Neuronal stem cell (in vitro differentiated cells): ENCODE measurements at regions not wholly inside any gene's neighbourhood (a gene's known extent, or its start where the extent isn't known, plus 50 kb on each side); places are given as distances from the start of the nearest gene placed in this dataset.

Source experiments
- DNase-seq: peaks from one replicate; pipeline ENCODE4 v3.0.0-alpha.2; 2013; ENCODE audit warnings: low spot score
- H2AFZ ChIP-seq: one replicate; pipeline ENCODE4 v1.6.1; 2013; ENCODE audit warnings: mild to moderate bottlenecking, low read length, inconsistent platforms
- H2AK5ac ChIP-seq: 2 replicates; pipeline ENCODE4 v1.6.1; 2013; ENCODE audit warnings: low read depth, mild to moderate bottlenecking, inconsistent platforms, low read length, moderate library complexity, mixed read lengths
- H2BK120ac ChIP-seq: 2 replicates; pipeline ENCODE4 v1.6.1; 2013; ENCODE audit warnings: low read depth, mild to moderate bottlenecking, inconsistent platforms, low read length, moderate library complexity, mixed read lengths
- H2BK12ac ChIP-seq: one replicate; pipeline ENCODE4 v1.6.1; 2013; ENCODE audit warnings: low read length, inconsistent platforms
- H2BK15ac ChIP-seq: 2 replicates; pipeline ENCODE4 v1.6.1; 2013; ENCODE audit warnings: mild to moderate bottlenecking, low read length, inconsistent platforms, mixed read lengths
- H2BK5ac ChIP-seq: one replicate; pipeline ENCODE4 v1.6.1; 2013; ENCODE audit warnings: inconsistent platforms, mild to moderate bottlenecking, low read length, moderate library complexity
- H3K14ac ChIP-seq: one replicate; pipeline ENCODE4 v1.6.1; 2013; ENCODE audit warnings: low read length, inconsistent platforms
- H3K18ac ChIP-seq: 2 replicates; pipeline ENCODE4 v1.6.1; 2013; ENCODE audit warnings: low read length, inconsistent platforms
- H3K23ac ChIP-seq: 2 replicates; pipeline ENCODE4 v1.6.1; 2013; ENCODE audit warnings: low read depth, mild to moderate bottlenecking, mixed read lengths, low read length, inconsistent platforms; ENCODE audit not compliant: poor library complexity
- H3K27ac ChIP-seq: replicated peaks from 3 replicates; pipeline ENCODE4 v1.5.1; 2013; ENCODE audit warnings: low read length, inconsistent platforms
- H3K27me3 ChIP-seq, 3 experiments: 2 replicates each; pipeline ENCODE4 v1.6.1; 2013; ENCODE audit warnings: low read length in 3 of 3, mild to moderate bottlenecking in 2 of 3, inconsistent platforms in 1 of 3, low read depth in 1 of 3, mixed read lengths in 1 of 3, moderate library complexity in 1 of 3; ENCODE audit not compliant: control insufficient read depth in 3 of 3, insufficient read depth in 3 of 3
- H3K36me3 ChIP-seq, 2 donors: replicated peaks in 1 of 2; 2 replicates each; pipeline ENCODE4 v1.6.1; 2013; ENCODE audit warnings: low read length in 2 of 2; ENCODE audit not compliant: control insufficient read depth in 2 of 2, insufficient read depth in 2 of 2
- H3K4ac ChIP-seq: 2 replicates; pipeline ENCODE4 v1.6.1; 2013; ENCODE audit warnings: inconsistent platforms, mild to moderate bottlenecking, low read length, moderate library complexity
- H3K4me1 ChIP-seq, 2 donors: 1 replicate in 1 of 2; 2 replicates in 1 of 2; pipeline ENCODE4 v1.6.1; 2013; ENCODE audit warnings: low read length in 2 of 2, low read depth in 1 of 2; ENCODE audit not compliant: control insufficient read depth in 2 of 2, insufficient read depth in 1 of 2
- H3K4me2 ChIP-seq: one replicate; pipeline ENCODE4 v1.6.1; 2013; ENCODE audit warnings: mild to moderate bottlenecking, low read length, inconsistent platforms; ENCODE audit not compliant: insufficient read depth, poor library complexity, severe bottlenecking
- H3K4me3 ChIP-seq, 2 donors: 2 replicates each; pipeline ENCODE4 v1.5.1; 2013; ENCODE audit warnings: low read length in 2 of 2, mild to moderate bottlenecking in 2 of 2, inconsistent platforms in 1 of 2, moderate library complexity in 1 of 2
- H3K79me1 ChIP-seq: one replicate; pipeline ENCODE4 v1.6.1; 2013; ENCODE audit warnings: low read depth, mild to moderate bottlenecking, inconsistent platforms, low read length, moderate library complexity
- H3K9ac ChIP-seq: one replicate; pipeline ENCODE4 v1.6.1; 2013; ENCODE audit warnings: mild to moderate bottlenecking, low read depth, low read length, inconsistent platforms; ENCODE audit not compliant: poor library complexity
- H3K9me3 ChIP-seq, 2 donors: replicated peaks in 1 of 2; 2 replicates each; pipeline versions ENCODE3 to v1.6.1; 2013; ENCODE audit warnings: low read length in 2 of 2, mild to moderate bottlenecking in 2 of 2, inconsistent platforms in 1 of 2, low read depth in 1 of 2, mixed read lengths in 1 of 2, moderate library complexity in 1 of 2; ENCODE audit not compliant: control insufficient read depth in 2 of 2, insufficient read depth in 1 of 2
- H4K8ac ChIP-seq: one replicate; pipeline ENCODE4 v1.6.1; 2013; ENCODE audit warnings: low read depth, mild to moderate bottlenecking, inconsistent platforms, low read length, moderate library complexity
- H4K91ac ChIP-seq: one replicate; pipeline ENCODE4 v1.6.1; 2013; ENCODE audit warnings: low read length, low read depth, mild to moderate bottlenecking, inconsistent platforms; ENCODE audit not compliant: poor library complexity
- WGBS, 2 donors: extraction: QIAGEN DNeasy Blood & Tissue Kit; methylation state at CpG; one replicate each; pipeline ENCODE4 v1.1.7; 2013; ENCODE audit warnings: missing lambda C conversion rate in 2 of 2, mixed read lengths in 1 of 2; ENCODE audit not compliant: insufficient read length in 2 of 2, insufficient replicate concordance in 1 of 2; ENCODE audit errors: extremely low coverage in 2 of 2; 5-methylcytosine and 5-hydroxymethylcytosine counted together

DNA sequence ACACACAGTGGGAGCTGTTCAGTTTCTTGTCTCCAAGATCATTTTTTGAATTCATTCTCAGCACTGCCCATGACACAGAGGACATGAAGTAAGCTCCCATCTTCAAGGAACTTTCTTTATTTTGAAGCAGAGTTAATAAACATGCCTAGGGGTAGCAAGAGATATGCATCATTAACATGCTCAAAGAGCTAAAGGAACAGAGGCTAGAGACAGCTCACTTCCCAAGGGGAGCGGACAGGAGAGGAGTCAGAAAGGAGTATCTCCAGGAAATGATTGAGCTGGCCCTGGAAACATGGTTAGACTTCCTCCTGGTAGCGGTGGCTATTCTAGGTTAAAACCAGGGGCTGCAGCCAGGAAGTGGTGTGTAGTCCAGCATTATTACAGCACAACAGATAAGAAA is 135.9 kb downstream of the GPAM start:
- Histone ChIP-seq H3K27ac (no peak overlapping the region), H3K9ac (no peak overlapping the region), H3K27me3 (no peaks in the 10 kb centered on the region), H3K4me2 (no peak overlapping the region), H2BK12ac (no peak overlapping the region), H3K4me1 (no peaks in the 10 kb centered on the region), H2BK5ac (no peak overlapping the region), H2AFZ (no peak overlapping the region), H2BK120ac (no peak overlapping the region), H4K91ac (no peak overlapping the region), H2BK15ac (no peak overlapping the region), H3K4ac (no peak overlapping the region), H4K8ac (no peak overlapping the region), H2AK5ac (no peak overlapping the region), H3K23ac (no peak overlapping the region), H3K79me1 (no peaks in the 10 kb centered on the region), H3K14ac (no peak overlapping the region), H3K4me3 (no peak overlapping the region), H3K9me3 (no peaks in the 10 kb centered on the region), H3K18ac (no peak overlapping the region), H3K36me3 (no peaks in the 10 kb centered on the region)
- no peak for DNase-seq
- WGBS, 2 donors, result no CpG with 5 or more reads among the region's 2 CpGs

DNA sequence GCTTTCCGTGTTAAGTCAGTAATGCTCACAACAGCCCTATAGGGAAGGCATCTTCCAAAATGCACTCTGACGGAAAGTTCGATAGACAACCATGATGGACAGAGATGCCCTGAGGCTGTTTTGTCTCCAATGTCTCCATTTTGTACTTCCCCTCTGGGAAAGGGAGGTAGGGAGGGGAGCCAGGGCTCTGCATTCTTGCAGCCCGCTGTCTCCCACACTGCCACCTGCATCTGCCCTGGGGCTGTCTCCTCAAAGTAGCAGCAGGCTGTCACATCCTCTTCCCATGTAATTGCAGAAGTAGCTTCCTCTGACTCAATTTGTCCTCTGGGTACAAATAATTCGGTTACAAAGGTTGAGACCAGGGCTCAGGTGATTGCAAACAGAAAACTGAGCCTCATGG is 131.4 kb downstream of the GPAM start:
- Histone ChIP-seq H3K9me3 (no peaks in the 10 kb centered on the region), H4K8ac (no peak overlapping the region), H3K23ac (no peak overlapping the region), H2AK5ac (no peak overlapping the region), H3K14ac (no peak overlapping the region), H4K91ac (no peak overlapping the region), H2BK120ac (no peak overlapping the region), H2BK12ac (no peak overlapping the region), H2BK15ac (no peak overlapping the region), H3K4ac (no peak overlapping the region), H2AFZ (no peak overlapping the region), H2BK5ac (no peak overlapping the region), H3K4me2 (no peak overlapping the region), H3K9ac (no peak overlapping the region), H3K27ac (no peak overlapping the region), H3K4me1 (no peaks in the 10 kb centered on the region), H3K79me1 (no peaks in the 10 kb centered on the region), H3K18ac (no peak overlapping the region), H3K36me3 (no peaks in the 10 kb centered on the region), H3K27me3 (no peaks in the 10 kb centered on the region), H3K4me3 (no peak overlapping the region)
- no peak for DNase-seq
- WGBS, 2 donors, result no CpG with 5 or more reads among the region's 5 CpGs

DNA sequence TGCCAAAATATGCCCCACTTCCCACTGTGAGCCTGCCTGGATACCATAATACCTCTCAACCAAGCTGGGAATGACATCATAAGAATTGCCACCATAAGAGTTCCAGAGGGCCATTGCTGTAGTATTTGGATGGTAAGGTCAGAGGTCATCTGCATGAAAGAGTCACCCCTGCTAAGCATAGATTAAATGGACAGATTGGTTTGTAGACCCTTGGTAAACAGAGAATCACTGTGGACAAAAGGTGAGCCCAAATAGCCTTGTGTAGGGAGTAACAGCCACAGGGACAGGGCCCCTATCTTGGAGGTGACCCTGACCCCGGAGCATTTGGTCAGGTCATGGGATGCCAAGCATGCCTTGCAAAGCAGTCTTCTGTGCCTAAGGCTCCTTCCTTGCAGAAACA is 129.7 kb downstream of the GPAM start:
- no peak overlapping the region for H4K8ac ChIP-seq
- no peaks in the 10 kb centered on the region for H3K36me3 ChIP-seq
- H3K23ac ChIP-seq, result no peak overlapping the region
- no peak overlapping the region for H2AK5ac ChIP-seq
- no peak overlapping the region for H3K14ac ChIP-seq
- H3K4me1 ChIP-seq, result no peaks in the 10 kb centered on the region
- no peak overlapping the region for H2BK5ac ChIP-seq
- H3K27ac ChIP-seq, result no peak overlapping the region
- no peak for DNase-seq
- no peak overlapping the region for H4K91ac ChIP-seq
- H2BK12ac ChIP-seq, result no peak overlapping the region
- no peak overlapping the region for H3K4me2 ChIP-seq
- no peaks in the 10 kb centered on the region for H3K79me1 ChIP-seq
- no peak overlapping the region for H3K9ac ChIP-seq
- H2BK120ac ChIP-seq, result no peak overlapping the region
- H3K18ac ChIP-seq, result no peak overlapping the region
- H2AFZ ChIP-seq, result no peak overlapping the region
- no peak overlapping the region for H3K4ac ChIP-seq
- H3K4me3 ChIP-seq, result no peak overlapping the region
- no peaks in the 10 kb centered on the region for H3K9me3 ChIP-seq
- WGBS, 2 donors, result no CpG with 5 or more reads among the region's 1 CpG
- H3K27me3 ChIP-seq, result no peaks in the 10 kb centered on the region
- H2BK15ac ChIP-seq, result no peak overlapping the region

DNA sequence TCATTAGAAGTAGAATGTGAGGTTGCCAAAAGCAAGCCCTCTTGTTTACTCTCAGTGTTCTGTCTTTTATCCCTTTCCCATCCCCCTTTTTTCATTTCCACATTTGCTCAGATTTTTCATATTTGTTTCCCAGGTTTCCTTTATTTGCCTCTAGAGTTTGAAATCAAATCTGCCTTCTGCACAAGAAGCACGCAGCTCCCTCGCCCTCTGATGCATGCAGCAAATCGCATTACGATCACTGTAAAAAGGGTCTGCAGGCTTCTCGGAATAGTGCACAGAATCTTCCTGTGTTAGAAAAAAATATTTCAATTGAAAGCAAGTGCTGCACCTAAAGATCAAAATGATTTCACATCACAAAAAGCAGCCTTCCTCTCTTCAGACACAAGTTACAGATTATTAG is 129.0 kb downstream of the GPAM start:
- no peak overlapping the region for H2AFZ ChIP-seq
- no peak overlapping the region for H4K91ac ChIP-seq
- H3K4me3 ChIP-seq, result no peak overlapping the region
- H2BK12ac ChIP-seq, result no peak overlapping the region
- H3K23ac ChIP-seq, result no peak overlapping the region
- H3K36me3 ChIP-seq, result no peaks in the 10 kb centered on the region
- no peak overlapping the region for H3K4me2 ChIP-seq
- no peak overlapping the region for H3K27ac ChIP-seq
- no peak overlapping the region for H2BK5ac ChIP-seq
- H3K27me3 ChIP-seq, result no peaks in the 10 kb centered on the region
- H3K9ac ChIP-seq, result no peak overlapping the region
- H3K4ac ChIP-seq, result no peak overlapping the region
- no peak overlapping the region for H3K18ac ChIP-seq
- no CpG with 5 or more reads among the region's 5 CpGs for WGBS, 2 donors
- no peak overlapping the region for H2BK120ac ChIP-seq
- no peaks in the 10 kb centered on the region for H3K79me1 ChIP-seq
- H3K14ac ChIP-seq, result no peak overlapping the region
- H2BK15ac ChIP-seq, result no peak overlapping the region
- no peaks in the 10 kb centered on the region for H3K4me1 ChIP-seq
- DNase-seq, result no peak
- no peaks in the 10 kb centered on the region for H3K9me3 ChIP-seq
- no peak overlapping the region for H4K8ac ChIP-seq
- no peak overlapping the region for H2AK5ac ChIP-seq
